H1 (cell line): ENCODE measurements at regions not wholly inside any gene's neighbourhood (a gene's known extent, or its start where the extent isn't known, plus 50 kb on each side); places are given as distances from the start of the nearest gene placed in this dataset.

Experiments used
- ATF3 ChIP-seq: IDR thresholded peaks from 2 replicates; pipeline ENCODE4 v1.6.1; 2011; ENCODE audit warnings: low read depth, mild to moderate bottlenecking, low read length; ENCODE audit not compliant: insufficient read depth
- CHD2 ChIP-seq: IDR thresholded peaks from 2 replicates; pipeline ENCODE4 v1.6.1; 2012; ENCODE audit warnings: low read length, improper control_type of control experiment
- CHD7 ChIP-seq: fragments of 300-600 bp; sonication (generic); IDR thresholded peaks from 2 replicates; pipeline ENCODE4 v1.7.1; 2012; ENCODE audit warnings: low read length, moderate library complexity, mild to moderate bottlenecking, inconsistent platforms; ENCODE audit not compliant: insufficient replicate concordance
- CTBP2 ChIP-seq: IDR thresholded peaks from 2 replicates; pipeline ENCODE4 v1.7.0; 2011; ENCODE audit warnings: borderline replicate concordance, mild to moderate bottlenecking, moderate library complexity, mixed read lengths, low read length; ENCODE audit not compliant: insufficient read depth, insufficient read length
- EZH2 ChIP-seq: fragments of 200-600 bp; sonication (generic); IDR thresholded peaks from 2 replicates; pipeline ENCODE4 v1.7.1; 2012; ENCODE audit warnings: low read depth, mild to moderate bottlenecking, moderate library complexity, low read length, inconsistent platforms; ENCODE audit not compliant: severe bottlenecking
- KDM4A ChIP-seq: IDR thresholded peaks from one replicate; pipeline ENCODE4 v1.7.1; 2012; ENCODE audit warnings: low read depth, mild to moderate bottlenecking, moderate library complexity, low read length, inconsistent platforms; ENCODE audit not compliant: severe bottlenecking
- MAFK ChIP-seq: IDR thresholded peaks from 2 replicates; pipeline ENCODE4 v1.6.1; 2012; ENCODE audit warnings: low read depth, mild to moderate bottlenecking, improper control_type of control experiment, low read length
- SIX5 ChIP-seq: IDR thresholded peaks from 2 replicates; pipeline ENCODE4 v1.6.1; 2011; ENCODE audit warnings: mild to moderate bottlenecking, low read depth, low read length
- SP2 ChIP-seq: IDR thresholded peaks from 2 replicates; pipeline ENCODE4 v1.6.1; 2012; ENCODE audit warnings: mild to moderate bottlenecking, low read length, inconsistent platforms
- ZNF274 ChIP-seq: IDR thresholded peaks from 2 replicates; pipeline ENCODE4 v1.7.0; 2012; ENCODE audit warnings: low read length, borderline replicate concordance; ENCODE audit errors: extremely low read depth

GRCh38 chr4:19780871-19781270, 470.8 kb upstream of the SLIT2 start (continued):
- TF ChIP-seq CHD7 (no peak), SP2 (no peak), ZNF274 (no peak), CTBP2 (no peak), SIX5 (no peak), EZH2 (no peak), MAFK (no peak), KDM4A (no peak), CHD2 (no peak), ATF3 (no peak)
